ENCODE measurements at regions not wholly inside any gene's neighbourhood (a gene's known extent, or its start where the extent isn't known, plus 50 kb on each side); places are given as distances from the start of the nearest gene placed in this dataset.

GRCh38 chr4:118589471-118590055, 95.6 kb upstream of the METTL14 start:
- TF ChIP-seq CTCF (IDR thresholded peaks at IDR 0.05) (no peak), POLR2A (IDR thresholded peaks at IDR 0.05) (no peak)
